ENCODE measurements at regions not wholly inside any gene's neighbourhood (a gene's known extent, or its start where the extent isn't known, plus 50 kb on each side); places are given as distances from the start of the nearest gene placed in this dataset.

- Mint-ChIP-seq H3K27me3 (ENCODE audit: low read depth) (no peaks in the 10 kb centered on the region), H3K4me1 (ENCODE audit: low read depth) (no peaks in the 10 kb centered on the region), H3K36me3 (ENCODE audit: low read depth) (no peaks in the 10 kb centered on the region), H3K27ac (ENCODE audit: unreplicated experiment) (no peak overlapping the region), H3K9me3 (ENCODE audit: low read depth) (peaks cover 31% of the 10 kb centered on the region), H3K4me3 (ENCODE audit: unreplicated experiment) (no peak overlapping the region)
- no peak for TF ChIP-seq CTCF (IDR thresholded peaks at IDR 0.05)
- no peak for DNase-seq (ENCODE audit: low spot score)
These were observed 111.7 kb upstream of the CNTN6 start for GRCh38 chr3:981156-981555.

- H3K27me3 Mint-ChIP-seq (ENCODE audit: low read depth) = no peaks in the 10 kb centered on the region
- H3K27ac Mint-ChIP-seq (ENCODE audit: unreplicated experiment) = no peak overlapping the region
- H3K36me3 Mint-ChIP-seq (ENCODE audit: low read depth) = no peaks in the 10 kb centered on the region
- H3K4me3 Mint-ChIP-seq (ENCODE audit: unreplicated experiment) = no peak overlapping the region
- TF ChIP-seq CTCF (IDR thresholded peaks at IDR 0.05) = no peak
- no peaks in the 10 kb centered on the region for H3K4me1 Mint-ChIP-seq (ENCODE audit: low read depth)
- peaks cover 26% of the 10 kb centered on the region for H3K9me3 Mint-ChIP-seq (ENCODE audit: low read depth)
- DNase-seq (ENCODE audit: low spot score) = no peak
These were observed 104.0 kb upstream of the CNTN6 start for GRCh38 chr3:988785-989184.

- Mint-ChIP-seq H3K4me3 (ENCODE audit: unreplicated experiment) (no peak overlapping the region), H3K9me3 (ENCODE audit: low read depth) (peaks cover 18% of the 10 kb centered on the region), H3K27me3 (ENCODE audit: low read depth) (no peaks in the 10 kb centered on the region), H3K36me3 (ENCODE audit: low read depth) (no peaks in the 10 kb centered on the region), H3K27ac (ENCODE audit: unreplicated experiment) (no peak overlapping the region), H3K4me1 (ENCODE audit: low read depth) (no peaks in the 10 kb centered on the region)
- no peak for TF ChIP-seq CTCF (IDR thresholded peaks at IDR 0.05)
- no peak for DNase-seq (ENCODE audit: low spot score)
These were observed 100.0 kb upstream of the CNTN6 start for GRCh38 chr3:992871-993270.

GRCh38 chr3:1002010-1002409 is 90.8 kb upstream of the CNTN6 start:
- no peak overlapping the region for H3K27ac Mint-ChIP-seq (ENCODE audit: unreplicated experiment)
- TF ChIP-seq CTCF (IDR thresholded peaks at IDR 0.05) = no peak
- H3K9me3 Mint-ChIP-seq (ENCODE audit: low read depth) = peaks cover 3% of the 10 kb centered on the region
- no peak overlapping the region for H3K4me3 Mint-ChIP-seq (ENCODE audit: unreplicated experiment)
- no peaks in the 10 kb centered on the region for H3K27me3 Mint-ChIP-seq (ENCODE audit: low read depth)
- H3K4me1 Mint-ChIP-seq (ENCODE audit: low read depth) = no peaks in the 10 kb centered on the region
- no peak for DNase-seq (ENCODE audit: low spot score)
- H3K36me3 Mint-ChIP-seq (ENCODE audit: low read depth) = no peaks in the 10 kb centered on the region

- Mint-ChIP-seq H3K36me3 (ENCODE audit: low read depth) (no peaks in the 10 kb centered on the region), H3K4me1 (ENCODE audit: low read depth) (peaks cover 6% of the 10 kb centered on the region), H3K4me3 (ENCODE audit: unreplicated experiment) (no peak overlapping the region), H3K27me3 (ENCODE audit: low read depth) (no peaks in the 10 kb centered on the region), H3K9me3 (ENCODE audit: low read depth) (peaks cover 7% of the 10 kb centered on the region), H3K27ac (ENCODE audit: unreplicated experiment) (peak overlapping the region; percentile 2)
- TF ChIP-seq CTCF (IDR thresholded peaks at IDR 0.05) = no peak
- no peak for DNase-seq (ENCODE audit: low spot score)
These were observed 85.0 kb upstream of the CNTN6 start for GRCh38 chr3:1007866-1008265.
